GM18867 (cell line): ENCODE measurements at regions not wholly inside any gene's neighbourhood (a gene's known extent, or its start where the extent isn't known, plus 50 kb on each side); places are given as distances from the start of the nearest gene placed in this dataset.

Source experiments
- ATAC-seq: cut with Tn5 transposase; IDR thresholded peaks from one replicate; pipeline ENCODE4 v1.9.1; 2021; ENCODE audit warnings: mild to moderate bottlenecking, moderate library complexity; ENCODE audit not compliant: unreplicated experiment

DNA sequence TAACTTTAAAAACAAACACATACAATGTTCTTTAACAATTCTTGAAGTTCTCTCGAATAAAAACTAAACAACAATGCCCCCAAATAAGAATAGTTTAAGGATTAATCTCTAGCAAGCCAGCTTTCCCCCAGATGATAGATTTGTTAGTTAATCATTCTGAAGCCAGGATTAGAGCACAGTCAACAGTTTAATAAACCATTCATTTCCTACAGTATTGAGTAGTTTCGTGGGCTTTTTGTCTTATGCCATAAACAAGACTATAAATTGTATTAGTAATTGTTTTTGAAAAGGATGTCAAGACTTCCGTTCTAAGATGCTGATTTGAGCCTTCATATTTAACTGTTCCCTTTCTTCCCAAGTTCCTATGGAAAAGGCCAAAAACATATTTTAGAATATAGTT is 136.6 kb downstream of the PIK3R1 start:
- no peak for ATAC-seq

DNA sequence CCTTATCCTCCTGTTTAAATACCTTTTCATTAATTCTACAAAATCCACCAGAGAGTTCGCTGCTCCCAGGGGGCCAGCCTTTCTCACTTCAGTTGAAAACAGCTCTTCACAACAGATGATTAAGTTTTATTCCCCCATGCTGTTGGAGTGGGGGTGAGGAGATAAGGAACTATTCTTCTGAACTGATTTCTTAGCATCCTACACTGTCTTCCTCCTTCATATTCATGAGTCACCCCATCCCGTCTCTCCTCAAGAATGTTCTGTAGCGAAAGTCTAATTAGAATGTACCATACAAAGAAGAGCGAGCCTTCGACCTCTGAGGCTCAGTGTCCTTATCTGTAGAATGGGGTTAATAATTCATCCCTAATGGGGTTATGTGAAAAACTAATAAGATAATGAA is 138.0 kb downstream of the PIK3R1 start:
- ATAC-seq = no peak

GRCh38 chr5:68354315-68354714 is 138.8 kb downstream of the PIK3R1 start:
- ATAC-seq = no peak

DNA sequence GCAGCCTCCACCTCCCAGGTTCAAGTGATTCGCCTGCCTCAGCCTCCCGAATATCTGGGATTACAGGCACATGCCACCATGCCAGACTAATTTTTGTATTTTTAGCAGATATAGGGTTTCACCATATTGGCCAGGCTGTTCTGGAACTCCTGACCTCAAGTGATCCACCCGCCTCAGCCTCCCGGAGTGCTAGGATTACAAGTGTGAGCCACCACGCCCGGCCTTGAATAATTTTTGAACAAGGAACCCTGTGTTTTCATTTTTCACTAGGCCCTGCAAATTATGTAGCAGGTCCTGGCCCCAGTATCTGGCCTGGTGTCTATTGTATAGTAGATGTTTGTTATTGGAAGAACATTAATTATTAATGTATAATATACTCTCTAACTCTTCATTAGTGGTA is 140.7 kb downstream of the PIK3R1 start:
- ATAC-seq = no peak

GRCh38 chr5:68356623-68357022 is 141.1 kb downstream of the PIK3R1 start:
- no peak for ATAC-seq

DNA sequence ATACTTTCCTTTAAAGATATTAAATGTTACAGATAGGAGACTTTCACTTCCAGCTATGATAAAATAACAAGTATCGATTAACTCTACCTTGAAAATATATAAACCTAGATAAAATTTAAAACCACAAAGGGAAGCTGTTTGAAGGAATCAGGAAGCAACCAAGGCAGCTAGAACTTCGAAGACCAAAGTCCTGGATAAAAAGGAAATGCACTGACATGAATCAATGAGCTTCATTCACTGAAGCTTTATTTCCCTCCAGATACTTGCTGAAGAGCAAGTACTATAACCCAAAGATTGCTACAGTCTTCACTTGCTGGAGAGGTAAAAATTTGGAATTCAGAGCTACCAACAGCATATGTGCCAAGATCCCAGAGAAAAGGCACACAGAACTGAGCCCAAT is 144.1 kb downstream of the PIK3R1 start:
- no peak for ATAC-seq

GRCh38 chr5:68362331-68362730 is 146.8 kb downstream of the PIK3R1 start:
- no peak for ATAC-seq

DNA sequence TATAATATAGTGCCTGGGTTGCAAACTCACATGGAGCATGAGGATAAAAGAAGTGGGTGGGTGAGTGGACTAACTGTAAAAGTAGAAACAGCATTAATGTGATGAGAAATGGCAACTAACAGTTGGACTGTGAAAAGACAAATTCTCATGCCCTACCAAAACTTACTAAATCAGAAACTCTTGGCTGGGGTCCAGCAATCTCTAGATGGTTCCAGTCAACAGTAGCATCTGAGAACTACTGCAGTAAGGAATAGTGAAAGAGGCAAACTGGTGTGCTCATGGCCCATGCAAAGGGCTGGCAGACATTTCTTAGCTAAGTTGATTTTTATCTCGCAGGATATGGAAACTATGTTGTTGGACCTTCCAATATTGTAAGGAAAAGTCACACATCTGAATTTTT is 150.3 kb downstream of the PIK3R1 start:
- ATAC-seq = no peak

GRCh38 chr5:68367287-68367686 is 151.7 kb downstream of the PIK3R1 start:
- no peak for ATAC-seq

DNA sequence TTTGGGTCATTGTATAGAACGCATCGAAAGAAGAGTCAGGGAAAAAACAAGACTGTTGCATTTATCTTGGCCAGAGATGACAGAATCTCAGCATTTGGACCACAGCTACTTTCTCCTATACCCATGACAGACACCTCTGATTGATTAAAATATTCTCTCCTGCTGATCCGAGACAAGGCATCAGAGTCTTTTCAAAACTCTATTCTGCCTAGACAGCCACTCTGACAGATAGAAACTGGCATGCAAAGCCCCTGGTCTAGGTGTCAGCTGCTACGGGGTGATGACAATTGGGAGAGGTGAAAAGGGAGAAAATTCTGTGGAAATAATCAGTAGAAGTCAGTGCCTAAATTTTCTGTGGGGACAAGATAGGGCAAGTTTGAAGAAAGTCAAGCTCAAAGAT is 152.2 kb downstream of the PIK3R1 start:
- no peak for ATAC-seq

DNA sequence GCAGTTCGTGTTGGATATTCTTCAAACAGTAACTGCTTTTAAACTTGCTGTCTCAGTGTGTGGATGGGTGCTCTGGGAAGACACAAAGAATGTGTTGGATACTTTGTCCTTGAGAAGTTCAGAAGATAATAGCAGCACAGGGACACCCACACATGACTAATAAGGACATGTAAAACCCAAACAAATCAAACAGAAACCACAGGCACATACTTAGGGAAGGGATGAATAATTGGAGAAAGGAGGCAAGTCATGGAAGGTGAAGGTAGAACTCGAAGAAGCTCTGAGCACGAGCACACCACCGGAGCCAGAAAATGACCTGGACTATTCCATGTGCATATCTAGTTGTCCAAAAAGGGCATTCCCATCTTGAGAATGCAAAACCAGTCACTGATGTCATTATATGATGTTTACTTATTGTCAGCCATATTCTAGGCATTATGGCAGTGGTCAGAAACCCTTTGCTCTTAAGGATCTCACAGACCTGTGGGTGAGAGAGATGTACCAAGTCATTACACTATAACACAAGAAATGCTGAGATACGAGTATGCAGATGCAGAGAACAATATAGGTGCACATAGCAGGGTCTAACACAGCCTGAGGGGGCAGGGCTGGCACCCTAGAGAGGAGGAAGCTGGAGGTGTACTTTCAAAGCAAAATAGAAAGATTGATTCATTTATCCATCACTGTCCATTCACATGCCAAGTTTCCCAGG is 152.9 kb downstream of the PIK3R1 start:
- no peak for ATAC-seq

DNA sequence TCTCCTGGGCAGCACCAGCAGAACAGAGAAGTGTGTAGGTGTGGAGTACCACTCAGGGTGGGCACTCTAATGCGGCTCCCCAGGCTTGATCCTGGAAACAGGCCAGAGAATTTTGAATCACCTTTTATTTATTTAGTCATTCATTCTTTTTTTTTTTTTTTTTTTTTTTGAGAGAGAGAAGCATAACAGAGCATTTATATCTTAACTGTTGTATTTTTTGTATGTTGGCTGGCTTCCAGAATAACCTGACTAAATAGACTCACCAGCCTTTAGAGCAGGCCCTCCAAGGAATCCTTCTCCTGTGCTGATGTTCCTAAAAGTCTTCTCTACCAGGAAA is 153.4 kb downstream of the PIK3R1 start:
- peak; percentile 8 for ATAC-seq

DNA sequence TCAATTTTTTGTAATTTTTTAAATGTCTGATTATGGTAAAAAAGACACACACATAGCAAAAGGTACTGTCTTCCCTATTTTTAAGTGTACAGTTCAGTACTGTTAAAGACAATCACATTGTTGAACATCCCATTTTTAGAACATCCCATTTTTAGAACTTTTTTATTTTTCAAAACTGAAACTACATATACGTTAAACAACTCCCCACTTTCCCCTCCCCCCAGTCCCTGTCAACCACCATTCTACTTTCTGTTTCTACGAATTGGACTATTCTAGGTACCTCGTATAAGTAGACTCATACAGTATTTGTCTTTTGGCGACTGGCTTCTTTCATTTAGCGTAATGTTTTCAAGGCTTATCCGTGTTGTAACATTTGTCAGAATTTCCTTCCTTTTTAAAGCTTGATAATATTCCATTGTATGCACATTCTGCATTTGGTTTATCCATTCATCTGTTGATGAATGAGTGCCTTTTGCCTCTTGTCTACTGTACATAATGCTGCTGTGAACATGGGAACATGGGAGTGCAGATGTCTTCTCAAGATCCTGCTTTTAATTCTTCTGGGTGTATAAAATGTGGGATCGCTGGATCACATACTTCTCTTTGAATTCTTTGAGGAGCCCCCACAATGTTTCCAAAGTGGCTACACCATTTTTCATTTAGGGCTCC is 154.0 kb downstream of the PIK3R1 start:
- peak; percentile 88 for ATAC-seq

DNA sequence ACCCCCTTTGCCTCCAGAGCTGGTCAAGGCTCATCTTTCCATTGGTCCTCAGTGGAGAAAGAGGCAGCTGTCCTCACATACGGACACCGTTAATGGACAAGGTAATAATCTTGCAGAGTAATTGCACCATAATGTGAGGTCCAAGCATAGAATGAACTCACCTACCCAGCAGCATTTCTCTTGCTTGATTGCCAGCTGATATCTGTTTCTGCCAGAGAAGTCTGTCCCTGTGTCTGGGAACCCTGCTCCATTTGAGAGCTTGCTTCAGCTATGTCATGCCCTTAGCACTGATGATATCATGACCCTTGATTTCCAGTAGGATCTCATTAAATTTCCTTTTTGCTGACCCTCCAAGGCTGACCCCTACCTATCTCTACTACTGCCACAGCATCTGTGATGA is 154.6 kb downstream of the PIK3R1 start:
- no peak for ATAC-seq

- ATAC-seq = no peak
Observed at GRCh38 chr5:68371607-68372006, 156.1 kb downstream of the PIK3R1 start.

GRCh38 chr5:68372161-68372560 is 156.6 kb downstream of the PIK3R1 start:
- no peak for ATAC-seq

- no peak for ATAC-seq
Observed at GRCh38 chr5:68373050-68373449, 157.5 kb downstream of the PIK3R1 start.

GRCh38 chr5:68374796-68375518 is 159.4 kb downstream of the PIK3R1 start:
- ATAC-seq = no peak

GRCh38 chr5:68375540-68375939 is 160.0 kb downstream of the PIK3R1 start:
- no peak for ATAC-seq

DNA sequence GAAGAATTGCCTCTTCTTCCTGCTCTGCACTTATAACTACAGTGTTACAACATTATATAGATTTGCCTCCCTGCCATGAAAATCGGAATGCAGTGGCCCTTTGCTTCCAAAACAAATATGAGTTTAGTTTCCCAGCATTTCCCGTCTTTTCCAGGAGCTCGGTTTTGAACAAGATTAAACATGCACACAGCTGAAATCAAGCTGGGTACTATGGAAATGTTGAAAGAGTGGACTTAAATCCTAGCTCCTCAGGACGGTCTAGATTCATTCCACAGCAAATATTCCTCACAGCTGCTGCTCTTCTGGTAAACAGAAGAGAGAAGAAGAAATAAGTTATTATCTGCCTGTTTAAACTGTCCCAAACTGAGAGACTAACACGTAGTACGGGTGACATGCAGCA is 161.4 kb downstream of the PIK3R1 start:
- ATAC-seq = no peak

- peak; percentile 40 for ATAC-seq
Observed at GRCh38 chr5:68377733-68378132, 162.2 kb downstream of the PIK3R1 start.

DNA sequence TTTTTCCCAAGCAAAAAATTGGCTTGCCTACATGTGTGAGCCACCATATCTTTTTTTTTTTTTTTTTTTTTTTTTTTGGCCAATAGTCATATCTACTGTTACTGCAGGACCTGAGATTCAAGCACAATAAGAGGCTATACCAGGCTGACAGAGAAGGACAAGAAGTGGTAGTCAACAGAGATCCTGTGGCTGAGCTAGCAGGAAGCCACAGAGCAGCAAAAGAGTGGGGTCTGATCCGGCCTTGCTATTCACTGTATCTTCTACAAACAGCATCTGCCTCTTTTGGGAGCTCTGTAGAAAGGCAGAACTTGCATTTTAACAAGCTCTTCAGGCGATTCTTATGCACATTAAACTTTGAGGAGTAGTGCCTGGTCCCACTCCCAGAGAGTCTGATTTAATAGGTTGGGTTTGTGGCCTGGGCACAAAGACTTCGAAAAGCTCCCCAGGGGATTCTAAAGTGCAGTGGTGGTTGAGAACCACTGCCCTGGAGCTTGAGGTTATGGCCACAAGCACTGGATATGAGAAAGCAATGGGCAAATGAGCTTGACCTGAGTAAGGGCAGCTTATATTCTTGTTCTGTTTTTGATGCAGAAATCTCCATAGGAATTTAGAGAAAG is 162.8 kb downstream of the PIK3R1 start:
- peak; percentile 75 for ATAC-seq
